Spleen (tissue), 11 donors: ENCODE measurements at regions not wholly inside any gene's neighbourhood (a gene's known extent, or its start where the extent isn't known, plus 50 kb on each side); places are given as distances from the start of the nearest gene placed in this dataset.

Experiments used
- DNase-seq: peaks from one replicate; pipeline ENCODE4 v3.0.0-alpha.2; 2020
- H3K27ac ChIP-seq, 8 donors: fragments of 200-600 bp; sonication (generic) in 7 of 8; 1 replicate in 4 of 8; 2 replicates in 4 of 8; pipeline versions ENCODE4 v1.5.0 to v1.8.0; 2016 to 2021; ENCODE audit warnings: inconsistent platforms in 4 of 8, mild to moderate bottlenecking in 4 of 8, moderate library complexity in 1 of 8
- H3K27me3 ChIP-seq, 7 donors: fragments of 200-600 bp; sonication (generic) in 6 of 7; replicated peaks in 1 of 7; 1 replicate in 4 of 7; 2 replicates in 3 of 7; pipeline versions ENCODE4 v1.5.0 to v1.8.0; 2016 to 2021; ENCODE audit warnings: inconsistent platforms in 3 of 7, mild to moderate bottlenecking in 1 of 7
- H3K36me3 ChIP-seq, 6 donors: fragments of 200-600 bp; sonication (generic) in 5 of 6; 1 replicate in 4 of 6; 2 replicates in 2 of 6; pipeline versions ENCODE4 v1.5.0 to v1.8.0; 2016 to 2021; ENCODE audit warnings: inconsistent platforms in 2 of 6
- H3K4me1 ChIP-seq, 6 donors: fragments of 200-600 bp; sonication (generic) in 5 of 6; 1 replicate in 3 of 6; 2 replicates in 3 of 6; pipeline versions ENCODE4 v1.5.0 to v1.8.0; 2016 to 2021; ENCODE audit warnings: inconsistent platforms in 3 of 6
- H3K4me3 ChIP-seq, 8 donors: fragments of 200-600 bp; sonication (generic) in 7 of 8; 1 replicate in 4 of 8; 2 replicates in 4 of 8; pipeline versions ENCODE4 v1.5.0 to v1.8.0; 2016 to 2021; ENCODE audit warnings: inconsistent platforms in 4 of 8, mild to moderate bottlenecking in 4 of 8, moderate library complexity in 2 of 8
- H3K9me3 ChIP-seq, 8 donors: fragments of 200-600 bp; sonication (generic) in 7 of 8; 1 replicate in 4 of 8; 2 replicates in 4 of 8; pipeline versions ENCODE4 v1.5.0 to v1.8.0; 2016 to 2021; ENCODE audit warnings: inconsistent platforms in 4 of 8
- CTCF ChIP-seq, 11 experiments: fragments of 200-600 bp in 7 of 11; fragments of 450-650 bp in 4 of 11; sonication (generic) in 4 of 11; IDR thresholded peaks in 8 of 11; conservative IDR thresholded peaks in 3 of 11; 1 replicate in 7 of 11; 2 replicates in 4 of 11; pipeline versions ENCODE4 v1.4.0 to v1.8.0; 2016 to 2021; ENCODE audit warnings: antibody characterized with exemption in 11 of 11, inconsistent platforms in 4 of 11, mild to moderate bottlenecking in 1 of 11
- POLR2A ChIP-seq, 3 donors: fragments of 450-650 bp; IDR thresholded peaks; one replicate each; pipeline ENCODE4 v1.5.1; 2017; ENCODE audit warnings: antibody characterized with exemption in 3 of 3, mild to moderate bottlenecking in 1 of 3
- POLR2AphosphoS5 ChIP-seq, 3 donors: sonication (generic); formaldehyde crosslinking; IDR thresholded peaks; one replicate each; pipeline ENCODE4 v1.5.1; 2017; ENCODE audit warnings: antibody characterized with exemption in 3 of 3
- WGBS, 5 donors: extraction: QIAGEN DNeasy Blood & Tissue Kit in 3 of 5; methylation state at CpG; one replicate each; pipeline versions ENCODE4 v1.1.5 to v1.1.7; 2013 to 2018; 5-methylcytosine and 5-hydroxymethylcytosine counted together
- intact Hi-C: fragments of 100-400 bp; cut with DNase I; formaldehyde crosslinking; loops from one replicate; pipeline ENCODE4 v1.15.0; 2023; ENCODE audit warnings: low total_unique reads
- donor health status: healthy with polysubstance abuse.
- donor health status: DM: no; HTN: no; CAD: no; lungs with moderate emphysema.
- donor health status: DM: no; HTN: no; CAD: no.
- donor health status: Bipolar disorder and iron deficiency.
- donor health status: healthy.
- donor health status: DM: no; HTN: no; CAD: no.
- donor health status: DM: yes; HTN: yes; CAD: no.

GRCh38 chr7:131653418-131654248 is 97.2 kb upstream of the PODXL start:
- Histone ChIP-seq H3K4me1 (peaks cover 0 to 12% (median 2%) of the 10 kb centered on the region in 6 donors), H3K27me3 (no peaks in the 10 kb centered on the region), H3K36me3 (no peaks in the 10 kb centered on the region), H3K9me3 (no peaks in the 10 kb centered on the region), H3K27ac (no peak overlapping the region), H3K4me3 (no peak overlapping the region)
- DNase-seq, result no peak
- intact Hi-C loops, result loop anchor here (2.0 kb wide), 1 partner anchor 145 kb away; no protein-coding TSS in a partner anchor
- TF ChIP-seq POLR2A (IDR thresholded peaks at IDR 0.05), result no peak
- no peak for TF ChIP-seq POLR2AphosphoS5 (IDR thresholded peaks at IDR 0.05)
- no peak for TF ChIP-seq CTCF (IDR thresholded peaks at IDR 0.05 in 8 of 11, conservative IDR thresholded peaks at IDR 0.05 in 3 of 11)
- WGBS, 5 donors, result 76 to 80% (median 79%) methylated on average over 12 of the region's 12 CpGs

- intact Hi-C loops, result no loop called here
- DNase-seq, result no peak
- TF ChIP-seq CTCF (IDR thresholded peaks at IDR 0.05 in 8 of 11, conservative IDR thresholded peaks at IDR 0.05 in 3 of 11), result no peak
- H3K9me3 ChIP-seq, result no peaks in the 10 kb centered on the region
- no peak overlapping the region for H3K4me3 ChIP-seq
- H3K27me3 ChIP-seq, result no peaks in the 10 kb centered on the region
- H3K4me1 ChIP-seq, result peaks cover 0 to 10% (median 2%) of the 10 kb centered on the region in 6 donors
- no peak overlapping the region for H3K27ac ChIP-seq
- H3K36me3 ChIP-seq, result no peaks in the 10 kb centered on the region
- WGBS, 5 donors, result 6 to 38% (median 27%) methylated on average over 2 of the region's 2 CpGs
Measured at GRCh38 chr7:131652934-131653333, 96.5 kb upstream of the PODXL start.

- Histone ChIP-seq H3K4me3 (no peak overlapping the region), H3K36me3 (no peaks in the 10 kb centered on the region), H3K27ac (no peak overlapping the region), H3K4me1 (peaks cover 0 to 4% (median 2%) of the 10 kb centered on the region in 6 donors), H3K9me3 (no peaks in the 10 kb centered on the region), H3K27me3 (no peaks in the 10 kb centered on the region)
- intact Hi-C loops, result no loop called here
- peak; percentile 64 for DNase-seq
- 82 to 91% (median 87%) methylated on average over 5 of the region's 5 CpGs for WGBS, 5 donors
- TF ChIP-seq POLR2A (IDR thresholded peaks at IDR 0.05), result no peak
- TF ChIP-seq CTCF (IDR thresholded peaks at IDR 0.05 in 8 of 11, conservative IDR thresholded peaks at IDR 0.05 in 3 of 11), result no peak
- TF ChIP-seq POLR2AphosphoS5 (IDR thresholded peaks at IDR 0.05), result no peak
Measured at GRCh38 chr7:131652194-131652593, 95.8 kb upstream of the PODXL start.

GRCh38 chr7:131649879-131650278 is 93.5 kb upstream of the PODXL start:
- DNase-seq, result peak; percentile 64
- Histone ChIP-seq H3K9me3 (no peaks in the 10 kb centered on the region), H3K4me3 (no peak overlapping the region), H3K4me1 (peaks cover 0 to 3% (median under 1%) of the 10 kb centered on the region in 6 donors), H3K27ac (no peak overlapping the region), H3K36me3 (no peaks in the 10 kb centered on the region), H3K27me3 (no peaks in the 10 kb centered on the region)
- WGBS, 5 donors, result 80 to 91% (median 84%) methylated on average over 12 to 13 of the region's 13 CpGs
- intact Hi-C loops, result no loop called here
- TF ChIP-seq POLR2A (IDR thresholded peaks at IDR 0.05) (no peak), CTCF (IDR thresholded peaks at IDR 0.05 in 8 of 11, conservative IDR thresholded peaks at IDR 0.05 in 3 of 11) (no peak), POLR2AphosphoS5 (IDR thresholded peaks at IDR 0.05) (no peak)
